T-helper 2 cell (primary cell): ENCODE measurements at regions not wholly inside any gene's neighbourhood (a gene's known extent, or its start where the extent isn't known, plus 50 kb on each side); places are given as distances from the start of the nearest gene placed in this dataset.

Source experiments
- DNase-seq, 5 experiments: peaks; one replicate each; pipeline versions ENCODE4 v3.0.0 to v3.0.0-alpha.2; 2012 to 2022

DNA sequence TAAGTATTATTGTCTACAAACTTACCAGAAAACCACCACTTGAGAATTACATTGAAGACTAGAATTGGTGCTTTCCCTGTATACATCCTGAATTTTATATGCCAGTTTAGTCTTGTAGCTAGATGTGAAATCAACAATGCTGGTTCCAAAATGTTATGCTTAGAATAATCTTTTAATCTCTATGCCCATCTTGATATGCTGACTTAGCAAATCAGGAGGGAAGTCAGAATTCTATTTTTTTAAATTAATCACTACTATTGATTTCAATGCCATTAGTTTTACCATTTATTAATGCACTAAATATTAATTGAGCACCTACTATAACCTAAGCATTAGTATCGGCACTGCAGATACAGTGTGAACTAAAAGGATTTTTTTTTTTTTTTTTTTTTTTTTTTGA is 641.6 kb upstream of the ADGRL4 start:
- DNase-seq = no peak

DNA sequence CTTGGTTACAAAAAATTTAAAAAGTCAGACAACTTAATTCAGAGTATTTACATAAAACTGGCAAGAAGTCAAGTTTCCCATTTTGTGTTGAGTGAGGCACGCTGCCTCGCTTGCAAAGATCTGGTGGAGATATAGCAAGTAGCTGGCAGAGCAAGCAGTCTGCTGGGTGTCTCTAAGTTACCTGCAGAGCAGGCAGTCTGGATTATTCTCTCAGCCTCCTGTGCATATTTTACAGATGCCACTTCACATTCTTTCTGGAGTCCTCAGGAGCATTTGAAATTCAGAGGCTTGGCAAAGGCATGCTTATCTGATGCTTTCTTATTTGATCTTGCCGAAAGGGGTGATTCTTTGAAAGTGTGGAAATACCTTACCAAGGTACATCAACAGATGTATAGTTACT is 640.4 kb upstream of the ADGRL4 start:
- DNase-seq = no peak

DNA sequence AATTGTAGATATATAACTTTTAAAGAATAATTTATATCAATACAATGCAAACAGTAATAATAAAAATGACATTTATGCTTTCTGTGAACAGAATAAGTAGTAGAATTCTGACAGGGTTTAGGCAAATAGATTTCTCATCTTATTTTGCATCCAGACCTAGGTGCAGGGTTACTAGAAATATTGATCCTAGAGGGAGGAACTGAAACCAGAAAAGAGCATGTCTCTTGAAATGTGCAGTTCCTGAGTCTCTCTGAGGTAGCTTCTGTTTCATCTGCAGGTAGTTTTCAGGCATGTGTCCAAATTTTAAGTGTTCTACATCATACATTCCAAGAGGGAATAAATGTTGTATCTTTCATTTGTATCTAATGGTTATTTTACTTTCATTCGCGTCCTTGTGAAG is 631.9 kb upstream of the ADGRL4 start:
- no peak for DNase-seq

DNA sequence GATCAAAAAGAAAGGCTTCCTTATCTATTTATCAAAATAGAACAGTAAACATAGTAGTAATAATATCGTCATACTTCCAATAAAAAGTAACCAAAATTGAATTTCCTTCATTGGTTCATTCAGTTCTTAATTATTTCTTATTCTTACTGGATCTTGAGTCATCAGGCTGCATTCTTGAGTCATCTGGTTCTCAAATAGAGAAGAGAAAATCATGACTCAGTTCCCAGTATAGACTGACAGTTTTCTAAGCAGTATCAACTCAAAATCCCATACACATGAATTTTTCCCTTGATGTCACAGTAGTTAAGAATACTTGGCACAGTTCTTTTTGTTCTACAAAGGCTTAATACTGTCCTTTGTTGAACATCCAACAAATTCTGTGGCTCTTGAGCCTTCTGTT is 626.9 kb upstream of the ADGRL4 start:
- no peak for DNase-seq

DNA sequence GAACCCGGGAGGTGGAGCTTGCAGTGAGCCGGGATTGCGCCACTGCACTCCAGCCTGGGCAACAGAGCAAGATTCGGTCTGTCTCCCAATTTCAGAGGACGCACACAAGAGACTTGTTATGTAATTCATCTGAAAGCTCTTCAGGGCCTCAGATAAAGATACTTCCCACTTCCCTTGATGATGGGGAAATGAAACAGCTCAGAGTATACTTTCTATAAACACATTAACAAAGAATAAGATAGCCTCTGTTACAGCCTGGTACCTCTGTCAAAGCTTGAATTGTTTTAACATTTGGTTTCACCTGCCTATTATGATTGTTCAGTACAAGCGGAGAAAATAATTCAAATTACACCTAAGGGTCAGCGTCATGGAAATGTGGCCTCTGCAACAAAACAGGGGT is 622.9 kb upstream of the ADGRL4 start:
- DNase-seq = no peak

DNA sequence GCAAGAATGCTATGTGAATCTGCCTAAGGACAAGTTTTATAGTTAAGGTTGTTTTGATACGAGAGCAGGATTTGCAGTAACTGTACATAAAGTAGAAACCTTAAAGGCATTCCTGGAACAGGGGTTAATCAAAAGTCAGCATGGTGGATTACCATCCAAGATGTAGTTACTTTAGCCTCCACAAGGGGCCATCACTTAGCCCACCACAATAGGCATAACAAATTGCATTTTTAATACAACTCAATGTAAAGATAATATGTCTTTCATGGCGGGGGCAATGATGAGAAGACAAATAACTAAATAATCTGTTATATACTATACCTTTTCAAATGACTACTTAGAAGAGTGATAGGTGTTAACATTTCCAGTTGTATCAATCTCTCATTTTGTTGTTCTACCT is 611.2 kb upstream of the ADGRL4 start:
- DNase-seq = no peak

DNA sequence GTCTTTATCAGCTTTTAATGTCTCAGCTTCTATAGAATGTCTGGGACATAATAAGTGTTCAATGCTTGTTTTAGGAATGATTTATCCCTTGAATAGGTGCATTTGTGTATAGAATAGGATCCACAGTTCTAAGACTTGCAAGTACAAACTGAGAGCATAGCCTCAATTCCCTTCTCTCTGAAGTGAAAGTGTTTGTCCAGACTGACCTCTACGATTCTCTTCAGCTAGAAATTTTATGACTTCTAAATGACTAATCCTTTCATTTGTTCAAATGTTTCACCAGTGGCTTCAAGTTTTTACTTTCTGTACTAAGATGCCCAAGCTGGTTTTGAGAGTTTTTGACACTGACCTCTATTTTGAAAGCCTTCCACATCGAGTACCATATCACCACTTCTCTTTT is 608.2 kb upstream of the ADGRL4 start:
- no peak for DNase-seq

DNA sequence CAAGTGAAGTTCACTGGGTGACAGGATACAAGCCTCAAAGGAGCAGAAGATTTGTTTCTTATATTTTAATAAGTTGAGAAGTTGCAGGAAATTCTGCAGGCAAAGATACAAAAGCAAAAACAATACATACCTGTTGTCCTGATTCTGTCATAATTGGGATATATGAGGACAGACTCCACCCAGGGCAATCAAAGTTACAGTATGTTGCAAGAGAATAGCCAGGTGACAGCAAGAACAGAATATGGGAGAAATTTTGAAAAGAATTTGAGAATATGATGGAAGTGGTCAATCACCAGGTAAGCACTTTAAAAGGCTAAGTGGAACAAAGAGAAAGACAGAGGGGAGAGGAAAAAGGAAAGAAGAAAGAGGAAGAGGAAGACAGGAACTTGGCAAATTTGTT is 607.6 kb upstream of the ADGRL4 start:
- no peak for DNase-seq

DNA sequence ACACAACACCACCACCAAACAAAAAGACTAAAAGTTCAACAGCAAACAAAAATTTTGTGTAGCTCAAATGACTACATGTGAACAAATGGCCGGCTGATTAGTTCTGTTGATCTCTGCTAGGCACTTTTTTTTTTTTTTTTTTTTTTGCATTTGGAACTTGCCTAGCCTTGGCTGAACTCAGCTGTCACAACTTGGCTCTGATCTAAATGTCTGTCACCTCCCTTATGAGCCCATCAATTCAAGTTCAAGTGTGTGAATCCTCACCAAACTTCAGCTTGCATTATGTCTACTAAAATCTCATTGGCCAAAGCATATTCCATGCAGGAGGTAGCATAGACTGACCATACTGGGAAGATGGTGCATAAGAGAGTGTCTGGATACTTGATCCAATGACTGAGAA is 606.5 kb upstream of the ADGRL4 start:
- no peak for DNase-seq

DNA sequence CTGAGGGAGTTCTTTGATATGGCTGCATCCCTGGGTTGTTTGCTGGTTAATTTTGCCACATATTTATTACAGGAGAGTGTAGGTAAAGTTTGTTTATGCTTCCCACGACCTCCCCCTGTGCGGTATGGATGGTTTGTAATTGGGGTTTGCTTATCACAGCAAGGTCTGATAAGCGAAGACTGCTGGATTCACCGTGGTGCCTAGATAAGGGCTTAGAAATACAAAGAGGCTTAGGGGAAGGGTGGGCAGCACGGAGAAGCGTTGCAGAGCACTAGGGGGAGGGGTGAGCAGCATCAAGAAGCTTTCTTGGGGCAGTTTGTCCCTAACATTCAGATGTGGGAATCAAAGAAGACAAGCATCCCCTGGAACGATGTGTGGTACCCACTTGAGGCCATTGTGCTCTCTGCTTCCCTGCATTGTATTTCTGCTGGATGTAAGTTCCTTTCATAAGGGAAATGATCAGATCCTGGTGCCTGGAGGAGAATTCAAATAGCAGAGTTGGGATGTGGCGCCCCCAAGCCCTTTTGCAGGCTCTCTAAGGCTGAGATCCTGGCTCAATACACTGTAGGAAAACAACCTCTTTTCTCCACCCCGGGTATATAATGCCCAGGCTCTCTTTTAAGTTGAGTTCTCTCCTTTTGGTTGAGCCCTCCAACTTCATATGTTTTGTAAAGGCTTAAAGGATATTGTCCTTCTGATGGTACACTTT is 598.1 kb upstream of the ADGRL4 start:
- no peak for DNase-seq

DNA sequence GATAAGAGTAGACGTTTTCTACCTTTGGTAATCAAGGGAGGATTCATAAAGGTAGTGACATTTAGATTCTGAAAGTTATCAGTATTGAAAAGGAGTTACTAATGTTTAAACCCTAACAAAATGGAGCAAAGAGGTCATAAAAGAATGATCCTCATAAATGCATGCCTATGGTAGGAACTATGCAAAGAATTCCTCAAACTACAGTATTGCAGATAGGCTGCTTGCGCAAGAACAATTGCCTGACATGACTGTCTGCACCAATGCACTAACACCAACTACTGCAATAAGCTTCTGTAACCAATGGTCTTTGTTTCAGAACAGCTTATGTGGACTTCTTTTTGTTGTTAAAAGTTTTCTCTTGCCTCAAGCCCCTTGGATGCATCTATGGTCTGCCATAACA is 597.3 kb upstream of the ADGRL4 start:
- no peak for DNase-seq

DNA sequence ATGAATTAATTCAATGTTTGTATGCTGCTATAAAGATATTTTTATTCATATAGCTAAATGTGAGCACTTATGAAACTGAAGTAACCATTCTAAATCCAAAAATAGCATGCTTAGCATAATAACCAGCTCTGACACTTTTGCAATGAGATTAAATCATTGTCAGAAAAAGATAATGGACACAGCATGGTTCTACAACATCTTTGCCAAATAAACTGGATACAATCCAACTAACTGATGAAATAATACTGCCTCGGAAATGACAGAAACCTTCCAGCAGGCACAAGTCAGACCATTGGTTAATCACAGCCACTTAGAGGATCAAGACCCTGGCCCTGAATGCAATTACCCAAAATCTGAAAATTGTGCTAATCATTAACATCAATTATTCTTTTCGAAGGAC is 592.7 kb upstream of the ADGRL4 start:
- no peak for DNase-seq

DNA sequence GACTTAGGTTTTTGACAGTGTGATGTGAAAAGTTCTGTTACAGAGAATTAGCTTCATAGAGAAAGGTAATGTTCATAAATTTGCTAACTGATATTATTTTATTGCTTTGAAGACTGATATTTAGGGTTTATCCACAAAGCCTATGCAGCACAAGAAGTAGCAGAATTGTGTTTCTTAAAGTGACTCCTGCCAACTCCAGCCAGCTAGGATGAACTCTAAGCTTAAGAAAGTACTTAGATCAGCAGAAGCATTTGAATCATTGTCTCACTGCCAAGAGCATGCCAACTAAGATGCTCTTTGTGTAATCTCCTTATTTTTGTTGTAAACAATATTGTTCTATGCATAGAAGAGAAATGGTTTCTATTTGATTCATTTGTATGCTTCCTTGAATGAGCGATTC is 589.4 kb upstream of the ADGRL4 start:
- no peak for DNase-seq

DNA sequence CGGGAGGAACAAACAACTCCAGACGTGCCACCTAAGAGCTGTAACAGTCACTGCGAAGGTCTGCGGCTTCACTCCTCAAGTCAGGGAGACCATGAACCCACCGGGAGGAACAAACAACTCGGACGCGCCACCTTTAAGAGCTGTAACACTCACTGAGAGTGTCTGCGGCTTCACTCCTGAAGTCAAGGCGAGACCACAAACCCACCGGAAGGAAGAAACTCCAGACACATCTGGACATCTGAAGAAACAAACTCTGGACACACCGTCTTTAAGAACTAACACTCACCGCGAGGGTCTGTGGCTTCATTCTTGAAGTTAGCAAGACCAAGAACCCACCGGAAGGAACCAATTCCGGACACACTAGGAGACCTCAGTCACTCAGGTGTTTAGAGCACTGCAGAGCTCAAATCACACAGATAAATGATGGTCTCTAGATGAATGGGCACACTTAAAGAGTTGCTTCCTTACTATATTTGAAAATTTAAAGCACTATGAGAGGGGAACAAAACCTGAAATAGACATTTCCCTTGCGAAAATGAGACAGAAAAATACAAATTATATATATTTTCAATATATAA is 587.7 kb upstream of the ADGRL4 start:
- no peak for DNase-seq

DNA sequence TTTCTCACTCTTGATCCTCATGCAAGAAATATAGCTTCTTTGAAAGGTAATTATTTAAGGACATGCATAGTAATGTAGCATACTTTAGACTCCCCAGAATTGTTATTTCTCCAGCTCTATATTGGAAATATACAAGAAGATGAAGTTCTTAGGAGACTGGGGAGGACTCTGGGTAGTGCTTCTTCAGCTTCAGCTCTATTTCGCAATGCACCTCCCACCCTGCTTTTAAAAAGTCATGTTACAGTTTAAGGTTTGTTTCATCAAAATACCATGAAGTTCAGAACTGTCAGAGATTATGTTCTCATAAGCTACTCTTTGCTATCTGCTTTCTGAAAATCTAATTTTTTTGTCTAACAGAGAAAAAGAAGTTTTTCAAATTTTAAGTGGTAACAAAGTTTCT is 586.2 kb upstream of the ADGRL4 start:
- no peak for DNase-seq

DNA sequence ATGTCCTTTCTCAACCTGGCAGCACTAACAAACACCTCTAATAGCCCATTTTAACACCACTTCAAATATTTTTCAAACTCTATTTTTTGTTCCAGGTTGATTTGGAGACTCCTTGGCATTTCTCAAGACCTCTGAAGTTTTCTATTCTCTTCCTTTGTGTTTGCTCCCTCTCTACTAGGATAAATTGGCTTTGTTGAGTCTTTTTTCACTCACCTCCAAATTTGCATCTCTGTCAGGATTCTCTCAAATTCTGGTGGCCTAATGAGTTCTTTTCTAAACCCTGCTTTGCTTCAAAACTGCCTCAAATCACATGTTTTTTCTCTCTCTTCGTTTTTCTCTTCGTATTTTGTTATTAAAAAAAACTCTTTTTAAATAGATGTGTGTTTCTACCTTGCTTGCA is 582.2 kb upstream of the ADGRL4 start:
- no peak for DNase-seq

DNA sequence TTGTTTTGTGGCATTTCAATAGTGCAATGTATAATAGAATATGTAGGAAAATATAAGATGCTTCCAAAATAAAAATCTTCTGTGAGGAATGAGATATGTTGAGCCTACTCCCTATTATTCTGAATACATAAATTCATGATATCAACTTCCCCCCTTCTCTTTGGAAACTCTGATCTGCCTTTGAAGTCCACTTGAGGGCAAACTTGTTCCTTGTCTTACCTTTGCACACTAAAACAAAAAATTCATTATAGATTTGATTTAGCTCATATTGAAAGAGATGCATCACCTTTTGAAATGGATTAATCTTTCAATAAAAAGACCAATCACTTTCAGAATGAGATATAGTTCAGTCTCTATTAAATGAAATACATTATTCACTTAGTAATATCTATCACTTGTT is 580.7 kb upstream of the ADGRL4 start:
- no peak for DNase-seq

DNA sequence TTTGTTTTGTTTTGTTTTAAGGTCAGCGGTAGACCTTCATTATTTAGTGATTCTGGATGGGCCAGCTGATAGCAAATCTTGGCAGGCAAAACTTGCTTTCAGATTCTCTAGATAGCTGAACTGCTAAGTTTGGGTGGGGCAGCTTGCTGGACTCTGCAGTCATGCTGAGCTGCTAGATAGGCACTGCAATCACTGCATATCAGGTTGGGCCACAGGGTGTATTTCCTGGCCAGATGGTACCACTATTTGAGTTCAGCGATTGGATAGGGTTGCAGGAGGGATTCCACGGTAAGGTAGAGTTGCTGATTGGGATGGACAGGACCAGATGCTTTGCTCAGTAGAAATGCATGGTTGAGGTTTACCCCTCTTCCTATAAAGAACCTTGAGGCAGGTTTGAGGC is 579.3 kb upstream of the ADGRL4 start:
- DNase-seq = no peak

DNA sequence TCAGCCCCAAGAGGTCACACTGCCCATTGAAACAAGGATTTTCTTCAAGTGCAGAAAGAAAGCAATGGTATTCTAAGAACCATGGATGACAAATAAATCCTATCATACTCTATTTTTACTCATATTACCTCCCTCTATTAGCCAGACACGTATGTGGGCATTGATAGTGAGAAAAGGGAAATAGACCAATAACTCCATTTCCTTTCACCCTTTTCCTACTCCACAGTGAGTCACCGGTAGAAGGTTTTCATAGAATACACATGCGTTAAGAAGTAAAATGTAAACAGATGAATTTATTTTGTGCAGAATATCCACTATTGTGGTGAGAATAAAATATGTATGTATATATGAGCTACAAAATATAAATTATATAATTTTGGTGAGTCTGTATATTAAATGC is 568.9 kb upstream of the ADGRL4 start:
- DNase-seq = no peak

DNA sequence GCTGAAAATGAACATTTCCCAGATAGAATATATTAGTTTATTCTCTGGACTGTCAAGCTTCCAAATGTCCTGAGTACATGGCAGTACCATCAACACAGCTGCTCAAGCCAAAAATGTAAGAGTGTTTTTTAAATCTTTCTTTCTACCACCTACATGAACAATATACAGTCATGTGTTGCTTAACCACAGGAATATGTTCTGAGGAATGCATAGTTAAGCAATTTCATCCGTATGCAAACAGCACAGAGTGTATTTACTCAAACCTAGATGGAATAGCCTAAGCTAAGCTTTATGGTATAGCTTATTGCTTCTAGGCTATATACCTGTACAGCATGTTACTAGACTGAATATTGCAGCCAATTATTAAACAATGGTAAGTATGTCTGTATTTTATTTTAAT is 561.9 kb upstream of the ADGRL4 start:
- no peak for DNase-seq

DNA sequence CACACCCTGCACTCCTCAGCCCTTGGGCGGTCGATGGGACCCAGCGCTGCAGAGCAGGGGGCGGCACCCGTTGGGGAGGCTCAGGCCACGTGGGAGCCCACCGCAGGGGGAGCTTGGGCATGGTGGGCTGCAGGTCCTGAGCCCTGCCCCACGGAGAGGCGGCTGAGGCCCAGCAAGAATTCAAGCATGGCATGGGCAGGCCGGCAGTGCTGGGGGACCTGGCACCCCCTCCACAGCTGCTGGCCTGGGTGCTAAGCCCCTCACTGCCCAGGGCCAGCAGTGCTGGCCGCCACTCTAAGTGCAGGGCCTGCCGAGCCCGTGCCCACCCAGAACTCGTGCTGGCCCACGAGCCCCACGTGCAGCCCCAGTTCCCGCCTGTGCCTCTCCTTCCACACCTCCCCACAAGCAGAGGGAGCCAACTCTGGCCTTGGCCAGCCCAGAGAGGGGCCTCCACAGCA is 555.0 kb upstream of the ADGRL4 start:
- no peak for DNase-seq

DNA sequence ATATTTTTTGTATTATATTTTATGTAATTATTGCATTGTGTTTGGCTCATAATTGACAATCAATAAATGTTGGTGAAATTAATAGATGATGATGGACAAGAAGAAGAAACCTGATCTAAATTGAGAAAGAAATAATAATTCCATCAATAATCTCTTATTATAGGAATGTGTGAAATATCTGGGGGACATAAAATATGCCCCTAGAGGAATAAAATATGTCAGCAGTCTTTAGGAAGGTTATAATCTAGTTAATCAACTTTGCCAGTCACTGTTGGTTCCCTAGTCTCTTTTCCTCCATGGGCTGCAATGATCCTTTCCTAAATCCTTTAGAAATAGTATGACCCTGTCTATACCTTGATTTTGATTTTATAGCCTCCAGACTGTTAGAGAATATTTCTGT is 549.7 kb upstream of the ADGRL4 start:
- no peak for DNase-seq

DNA sequence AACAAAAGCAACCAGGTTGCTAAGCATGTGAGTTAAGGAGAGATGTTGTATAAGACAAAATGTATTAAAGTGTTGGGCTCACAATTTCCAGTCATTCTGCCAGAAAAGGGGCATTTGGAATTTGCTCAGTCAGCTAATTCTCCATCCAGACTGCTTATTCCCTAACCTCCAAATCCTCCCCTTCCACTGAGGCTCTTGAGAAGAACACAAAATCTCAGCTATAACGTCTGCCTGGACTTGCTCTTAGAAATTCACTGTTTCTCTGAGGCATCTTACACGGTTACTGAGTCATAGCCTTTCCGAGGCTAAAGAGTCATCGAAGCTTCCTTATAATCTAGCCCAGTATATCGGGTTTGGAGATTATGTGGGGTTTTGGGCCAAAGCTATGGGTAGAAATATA is 548.2 kb upstream of the ADGRL4 start:
- DNase-seq = no peak

DNA sequence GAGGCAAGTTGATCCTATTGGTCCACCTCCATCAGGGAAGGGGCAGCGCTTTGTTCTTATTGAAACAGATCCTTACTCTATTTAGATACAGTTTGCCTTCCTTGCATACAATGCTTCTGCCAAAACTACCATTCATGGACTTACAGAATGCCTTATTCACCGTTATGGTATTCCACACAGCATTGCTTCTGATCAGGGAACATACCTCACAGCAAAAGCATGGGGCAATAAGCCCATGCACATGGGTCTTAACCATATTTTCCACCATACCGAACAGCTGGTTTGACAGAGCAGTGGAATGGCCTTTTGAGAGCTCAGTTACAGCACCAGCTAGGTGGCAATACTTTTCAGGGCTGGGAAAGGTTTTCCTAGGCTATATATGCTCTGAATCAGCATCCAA is 544.8 kb upstream of the ADGRL4 start:
- no peak for DNase-seq

DNA sequence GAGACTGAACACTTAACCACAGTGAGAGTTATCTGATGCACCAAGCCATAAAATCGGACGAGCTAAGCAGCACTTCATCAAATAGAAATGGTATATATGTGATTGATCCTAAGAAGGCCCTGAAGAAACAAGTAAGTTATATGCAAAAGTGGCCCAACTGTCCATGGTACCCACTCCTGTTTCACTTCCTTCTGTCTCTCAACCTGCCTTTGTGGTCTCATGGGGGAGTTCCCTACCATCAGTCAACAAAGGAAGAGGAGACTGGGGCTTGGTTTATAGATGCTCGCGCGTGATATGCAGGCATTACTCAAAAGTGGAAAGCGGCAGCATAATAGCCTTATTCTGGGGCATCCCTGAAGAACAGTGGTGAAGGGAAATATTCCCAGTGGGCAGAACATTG is 543.9 kb upstream of the ADGRL4 start:
- DNase-seq = no peak
